Esophagus squamous epithelium (tissue), 4 donors: ENCODE measurements at regions not wholly inside any gene's neighbourhood (a gene's known extent, or its start where the extent isn't known, plus 50 kb on each side); places are given as distances from the start of the nearest gene placed in this dataset.

Experiments used
- CTCF ChIP-seq, 6 experiments: fragments of 450-650 bp in 4 of 6; fragments of 200-600 bp in 2 of 6; sonication (generic) in 2 of 6; IDR thresholded peaks; one replicate each; pipeline ENCODE4 v1.5.1; 2016 to 2019; ENCODE audit warnings: antibody characterized with exemption in 6 of 6, mild to moderate bottlenecking in 4 of 6, moderate library complexity in 4 of 6
- POLR2A ChIP-seq, 4 donors: fragments of 450-650 bp; IDR thresholded peaks; one replicate each; pipeline ENCODE4 v1.6.1; 2017; ENCODE audit warnings: antibody characterized with exemption in 4 of 4, mild to moderate bottlenecking in 4 of 4, moderate library complexity in 3 of 4

DNA sequence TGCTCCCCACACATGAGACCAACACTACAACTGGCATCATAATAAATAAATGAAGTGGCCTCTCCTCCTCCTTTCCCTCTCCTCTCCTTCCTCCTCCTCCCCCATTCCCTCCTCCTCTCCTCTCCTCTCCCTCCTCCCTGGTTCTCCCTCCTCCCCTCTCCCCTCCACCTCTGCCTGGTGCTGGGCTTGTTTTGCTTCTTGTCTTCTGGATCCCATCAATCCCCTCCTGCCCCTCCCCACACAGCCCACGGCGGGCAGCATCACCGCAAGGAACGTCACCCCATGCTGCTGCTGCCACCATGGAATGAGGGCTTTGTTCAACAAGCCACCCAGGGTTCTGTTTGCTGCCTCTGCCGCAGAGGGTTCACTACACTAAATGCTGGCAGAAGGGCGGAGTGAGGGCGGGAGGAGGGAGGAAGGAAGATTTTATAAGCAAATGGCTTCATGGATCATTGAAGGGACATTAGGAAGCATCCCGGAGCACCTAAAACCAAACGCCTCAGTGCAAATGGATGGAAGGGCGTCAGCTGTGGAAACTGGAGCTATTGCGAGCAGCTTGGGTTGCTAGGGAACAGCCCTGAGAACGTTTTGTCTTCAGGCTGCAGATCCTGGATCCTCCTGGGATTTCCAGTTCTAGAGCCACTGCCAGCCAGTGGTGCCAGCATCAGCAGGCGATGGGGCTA lies 379.7 kb upstream of the ZMIZ1 start:
- TF ChIP-seq CTCF (IDR thresholded peaks at IDR 0.05) (no peak), POLR2A (IDR thresholded peaks at IDR 0.05) (no peak)
